T-helper 1 cell treated with Interleukin-12 subunit alpha and Interleukin-12 subunit beta and Interleukin-4 antibody, amounts not matched to agents 30 μg/mL and 1 μg/mL, for 36 hours (primary cell): ENCODE measurements at regions not wholly inside any gene's neighbourhood (a gene's known extent, or its start where the extent isn't known, plus 50 kb on each side); places are given as distances from the start of the nearest gene placed in this dataset.

Source experiments
- H3K27ac Mint-ChIP-seq: one replicate; pipeline ENCODE4 v1.8.0; 2021; ENCODE audit warnings: mild to moderate bottlenecking, mixed read lengths
- H3K27me3 Mint-ChIP-seq: one replicate; pipeline ENCODE4 v1.8.0; 2021; ENCODE audit warnings: low read depth, mixed read lengths
- H3K36me3 Mint-ChIP-seq: one replicate; pipeline ENCODE4 v1.8.0; 2021; ENCODE audit warnings: low read depth, mixed read lengths
- H3K4me1 Mint-ChIP-seq: one replicate; pipeline ENCODE4 v1.8.0; 2021; ENCODE audit warnings: low read depth, mixed read lengths
- H3K4me3 Mint-ChIP-seq: one replicate; pipeline ENCODE4 v1.8.0; 2021; ENCODE audit warnings: mild to moderate bottlenecking, moderate library complexity, mixed read lengths
- H3K9me3 Mint-ChIP-seq: one replicate; pipeline ENCODE4 v1.8.0; 2021; ENCODE audit warnings: mixed read lengths

GRCh38 chr16:86683441-86684194 is 105.3 kb downstream of the FOXL1 start:
- Mint-ChIP-seq H3K27ac (no peak overlapping the region), H3K36me3 (no peaks in the 10 kb centered on the region), H3K27me3 (peaks cover 5% of the 10 kb centered on the region), H3K4me1 (peaks cover 2% of the 10 kb centered on the region), H3K4me3 (no peak overlapping the region), H3K9me3 (no peaks in the 10 kb centered on the region)

- H3K4me1 Mint-ChIP-seq: peaks cover 2% of the 10 kb centered on the region
- H3K4me3 Mint-ChIP-seq: no peak overlapping the region
- no peaks in the 10 kb centered on the region for H3K9me3 Mint-ChIP-seq
- H3K27me3 Mint-ChIP-seq: peaks cover 5% of the 10 kb centered on the region
- no peak overlapping the region for H3K27ac Mint-ChIP-seq
- no peaks in the 10 kb centered on the region for H3K36me3 Mint-ChIP-seq
These were observed 106.7 kb downstream of the FOXL1 start for GRCh38 chr16:86685076-86685475.

GRCh38 chr16:86690970-86691369 is 112.6 kb downstream of the FOXL1 start:
- no peaks in the 10 kb centered on the region for H3K36me3 Mint-ChIP-seq
- no peaks in the 10 kb centered on the region for H3K9me3 Mint-ChIP-seq
- H3K4me1 Mint-ChIP-seq: peaks cover 1% of the 10 kb centered on the region

GRCh38 chr16:86692426-86692825 is 114.1 kb downstream of the FOXL1 start:
- Mint-ChIP-seq H3K27me3 (peaks cover 17% of the 10 kb centered on the region), H3K27ac (no peak overlapping the region), H3K4me1 (peaks cover 1% of the 10 kb centered on the region), H3K36me3 (no peaks in the 10 kb centered on the region), H3K4me3 (no peak overlapping the region), H3K9me3 (no peaks in the 10 kb centered on the region)

More at GRCh38 chr16:86690970-86691369, 112.6 kb downstream of the FOXL1 start:
- Mint-ChIP-seq H3K27ac (no peak overlapping the region), H3K4me3 (no peak overlapping the region), H3K27me3 (peaks cover 17% of the 10 kb centered on the region)

GRCh38 chr16:86693033-86693432 is 114.7 kb downstream of the FOXL1 start:
- Mint-ChIP-seq H3K27me3 (peaks cover 17% of the 10 kb centered on the region), H3K4me3 (no peak overlapping the region), H3K9me3 (no peaks in the 10 kb centered on the region), H3K4me1 (peaks cover 1% of the 10 kb centered on the region), H3K36me3 (no peaks in the 10 kb centered on the region), H3K27ac (no peak overlapping the region)

- Mint-ChIP-seq H3K4me3 (no peak overlapping the region), H3K9me3 (no peaks in the 10 kb centered on the region), H3K27me3 (peaks cover 7% of the 10 kb centered on the region), H3K36me3 (no peaks in the 10 kb centered on the region), H3K27ac (no peak overlapping the region), H3K4me1 (no peaks in the 10 kb centered on the region)
These were observed 119.4 kb downstream of the FOXL1 start for GRCh38 chr16:86697715-86698114.

GRCh38 chr16:86700046-86700945 is 121.9 kb downstream of the FOXL1 start:
- Mint-ChIP-seq H3K27me3 (no peaks in the 10 kb centered on the region), H3K36me3 (no peaks in the 10 kb centered on the region), H3K4me3 (no peak overlapping the region), H3K9me3 (no peaks in the 10 kb centered on the region), H3K27ac (no peak overlapping the region), H3K4me1 (no peaks in the 10 kb centered on the region)

GRCh38 chr16:86701286-86701975 is 123.1 kb downstream of the FOXL1 start:
- Mint-ChIP-seq H3K36me3 (no peaks in the 10 kb centered on the region), H3K4me3 (no peak overlapping the region), H3K27ac (no peak overlapping the region), H3K9me3 (no peaks in the 10 kb centered on the region), H3K4me1 (no peaks in the 10 kb centered on the region), H3K27me3 (no peaks in the 10 kb centered on the region)

GRCh38 chr16:86702824-86703588 is 124.7 kb downstream of the FOXL1 start:
- H3K36me3 Mint-ChIP-seq: no peaks in the 10 kb centered on the region

GRCh38 chr16:86704516-86704915 is 126.2 kb downstream of the FOXL1 start:
- H3K27ac Mint-ChIP-seq: no peak overlapping the region
- no peak overlapping the region for H3K4me3 Mint-ChIP-seq
- no peaks in the 10 kb centered on the region for H3K36me3 Mint-ChIP-seq
- H3K9me3 Mint-ChIP-seq: no peaks in the 10 kb centered on the region
- H3K27me3 Mint-ChIP-seq: no peaks in the 10 kb centered on the region
- no peaks in the 10 kb centered on the region for H3K4me1 Mint-ChIP-seq

More at GRCh38 chr16:86702824-86703588, 124.7 kb downstream of the FOXL1 start:
- H3K4me3 Mint-ChIP-seq: no peak overlapping the region
- no peaks in the 10 kb centered on the region for H3K27me3 Mint-ChIP-seq
- no peak overlapping the region for H3K27ac Mint-ChIP-seq
- no peaks in the 10 kb centered on the region for H3K9me3 Mint-ChIP-seq
- H3K4me1 Mint-ChIP-seq: no peaks in the 10 kb centered on the region

- Mint-ChIP-seq H3K9me3 (no peaks in the 10 kb centered on the region), H3K4me1 (no peaks in the 10 kb centered on the region), H3K27me3 (no peaks in the 10 kb centered on the region), H3K36me3 (no peaks in the 10 kb centered on the region), H3K27ac (no peak overlapping the region), H3K4me3 (no peak overlapping the region)
These were observed 128.4 kb downstream of the FOXL1 start for GRCh38 chr16:86706726-86707125.

- Mint-ChIP-seq H3K4me3 (no peak overlapping the region), H3K36me3 (no peaks in the 10 kb centered on the region), H3K4me1 (no peaks in the 10 kb centered on the region), H3K27ac (no peak overlapping the region), H3K9me3 (no peaks in the 10 kb centered on the region), H3K27me3 (no peaks in the 10 kb centered on the region)
These were observed 128.8 kb downstream of the FOXL1 start for GRCh38 chr16:86707171-86707570.

GRCh38 chr16:86707581-86707980 is 129.2 kb downstream of the FOXL1 start:
- Mint-ChIP-seq H3K9me3 (no peaks in the 10 kb centered on the region), H3K4me1 (no peaks in the 10 kb centered on the region), H3K27ac (no peak overlapping the region)

GRCh38 chr16:86708431-86708830 is 130.1 kb downstream of the FOXL1 start:
- Mint-ChIP-seq H3K4me1 (no peaks in the 10 kb centered on the region), H3K9me3 (no peaks in the 10 kb centered on the region), H3K4me3 (no peak overlapping the region), H3K36me3 (no peaks in the 10 kb centered on the region), H3K27ac (no peak overlapping the region), H3K27me3 (no peaks in the 10 kb centered on the region)

More at GRCh38 chr16:86707581-86707980, 129.2 kb downstream of the FOXL1 start:
- no peaks in the 10 kb centered on the region for H3K27me3 Mint-ChIP-seq
- no peaks in the 10 kb centered on the region for H3K36me3 Mint-ChIP-seq
- no peak overlapping the region for H3K4me3 Mint-ChIP-seq
